ENCODE measurements at regions not wholly inside any gene's neighbourhood (a gene's known extent, or its start where the extent isn't known, plus 50 kb on each side); places are given as distances from the start of the nearest gene placed in this dataset.

DNA sequence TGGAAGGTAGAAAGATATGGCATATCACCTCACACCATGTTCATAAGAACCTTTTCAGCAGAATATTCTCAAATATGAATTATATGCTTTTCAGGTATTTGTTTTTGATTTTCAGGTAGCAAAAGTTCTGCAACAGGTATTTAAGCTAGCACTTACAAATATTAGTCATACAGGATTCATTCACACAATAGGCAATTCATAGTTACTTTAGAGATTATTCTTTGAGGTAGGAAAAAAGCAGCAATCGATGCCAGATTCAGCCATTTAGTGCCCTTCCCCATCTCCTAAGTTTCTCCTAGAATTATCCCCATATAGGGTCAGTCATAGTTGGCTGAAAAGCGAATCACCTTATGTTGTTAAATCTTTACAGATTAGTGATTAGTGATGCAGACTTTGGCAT is 177.4 kb upstream of the MMADHC start:
- no peak for ATAC-seq
- in situ Hi-C loops (cut with MboI): no loop called here
- DNase-seq (ENCODE audit: extremely low read depth in 1 of 4, low spot score in 3 of 4): no peak
- Histone ChIP-seq H3K9me3 (replicated peaks; ENCODE audit: control insufficient read depth, insufficient read depth, low read depth, low read length) (no peaks in the 10 kb centered on the region), H3K9me1 (ENCODE audit: control insufficient read depth, insufficient read depth, low read length) (no peaks in the 10 kb centered on the region), H3K27me3 (ENCODE audit: control insufficient read depth in 2 of 2, insufficient read depth in 2 of 2, low read length in 2 of 2) (no peaks in the 10 kb centered on the region), H4K20me1 (replicated peaks; ENCODE audit: control insufficient read depth, insufficient read depth, low read length) (no peaks in the 10 kb centered on the region), H3K79me2 (ENCODE audit: control insufficient read depth, insufficient read depth, low read length) (no peaks in the 10 kb centered on the region), H3K9ac (ENCODE audit: insufficient read depth in 1 of 2, low read depth in 2 of 2, low read length in 2 of 2) (no peak overlapping the region), H3K36me3 (ENCODE audit: control insufficient read depth, insufficient read depth, low read length) (no peaks in the 10 kb centered on the region), H3K4me2 (ENCODE audit: insufficient read depth, low read length) (no peak overlapping the region), H3K4me1 (replicated peaks in 1 of 2; ENCODE audit: control insufficient read depth in 2 of 2, insufficient read depth in 2 of 2, low read length in 2 of 2) (no peaks in the 10 kb centered on the region), H3K4me3 (no peak overlapping the region), H3K27ac (ENCODE audit: extremely low read depth, low read depth, low read length) (no peak overlapping the region), H2AFZ (ENCODE audit: low read depth, low read length) (no peak overlapping the region)
- no TSS peak for BruUV-seq (replicated peaks)
- CTCF ChIA-PET (ENCODE audit: low intra/inter-chr PET ratio): interaction anchor here (0.5 kb wide), 1 partner anchor 1071 kb away, joined by 3 read pairs; no protein-coding TSS in a partner anchor
- intact Hi-C loops (cut with micrococcal nuclease): no loop called here
- WGBS (ENCODE audit: insufficient coverage, low coverage, missing lambda C conversion rate): 0% methylated on average over 2 of the region's 2 CpGs
- POLR2A ChIA-PET: no interaction called here
- FAIRE-seq: no peak
- TF ChIP-seq SMC3 (conservative IDR thresholded peaks at IDR 0.05; ENCODE audit: insufficient read depth, low read depth, low read length): no peak
- TF ChIP-seq IRF2 (CRISPR knock-in tag; IDR thresholded peaks at IDR 0.05): no peak
- no peak for TF ChIP-seq STAT5A (IDR thresholded peaks at IDR 0.05; ENCODE audit: borderline replicate concordance, low read length)
- no peak for TF ChIP-seq ESRRA (IDR thresholded peaks at IDR 0.05; ENCODE audit: borderline replicate concordance, low read depth)
- TF ChIP-seq BDP1 (IDR thresholded peaks at IDR 0.05; ENCODE audit: insufficient read depth, insufficient read length): no peak
- TF ChIP-seq JUND (IDR thresholded peaks at IDR 0.05; ENCODE audit: borderline replicate concordance, low read depth, low read length): no peak
- no peak for TF ChIP-seq JUND (tag; IDR thresholded peaks at IDR 0.05; ENCODE audit: borderline replicate concordance, low read depth, low read length)
- no peak for TF ChIP-seq NR4A1 (CRISPR knock-in tag; IDR thresholded peaks at IDR 0.05)
- TF ChIP-seq NR4A1 (tag; IDR thresholded peaks at IDR 0.05): no peak
- TF ChIP-seq, protein P1, sequence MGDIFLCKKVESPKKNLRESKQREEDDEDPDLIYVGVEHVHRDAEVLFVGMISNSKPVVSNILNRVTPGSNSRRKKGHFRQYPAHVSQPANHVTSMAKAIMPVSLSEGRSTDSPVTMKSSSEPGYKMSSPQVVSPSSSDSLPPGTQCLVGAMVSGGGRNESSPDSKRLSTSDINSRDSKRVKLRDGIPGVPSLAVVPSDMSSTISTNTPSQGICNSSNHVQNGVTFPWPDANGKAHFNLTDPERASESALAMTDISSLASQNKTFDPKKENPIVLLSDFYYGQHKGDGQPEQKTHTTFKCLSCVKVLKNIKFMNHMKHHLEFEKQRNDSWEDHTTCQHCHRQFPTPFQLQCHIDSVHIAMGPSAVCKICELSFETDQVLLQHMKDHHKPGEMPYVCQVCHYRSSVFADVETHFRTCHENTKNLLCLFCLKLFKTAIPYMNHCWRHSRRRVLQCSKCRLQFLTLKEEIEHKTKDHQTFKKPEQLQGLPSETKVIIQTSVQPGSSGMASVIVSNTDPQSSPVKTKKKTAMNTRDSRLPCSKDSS (IDR thresholded peaks at IDR 0.05; ENCODE audit: low read depth, partially characterized antibody): no peak
- TF ChIP-seq, protein P2, sequence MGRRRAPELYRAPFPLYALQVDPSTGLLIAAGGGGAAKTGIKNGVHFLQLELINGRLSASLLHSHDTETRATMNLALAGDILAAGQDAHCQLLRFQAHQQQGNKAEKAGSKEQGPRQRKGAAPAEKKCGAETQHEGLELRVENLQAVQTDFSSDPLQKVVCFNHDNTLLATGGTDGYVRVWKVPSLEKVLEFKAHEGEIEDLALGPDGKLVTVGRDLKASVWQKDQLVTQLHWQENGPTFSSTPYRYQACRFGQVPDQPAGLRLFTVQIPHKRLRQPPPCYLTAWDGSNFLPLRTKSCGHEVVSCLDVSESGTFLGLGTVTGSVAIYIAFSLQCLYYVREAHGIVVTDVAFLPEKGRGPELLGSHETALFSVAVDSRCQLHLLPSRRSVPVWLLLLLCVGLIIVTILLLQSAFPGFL (CRISPR knock-in tag; IDR thresholded peaks at IDR 0.05): no peak
- TF ChIP-seq ELF1 (tag; IDR thresholded peaks at IDR 0.05): no peak
- TF ChIP-seq SRSF9 (IDR thresholded peaks at IDR 0.05; ENCODE audit: borderline replicate concordance, low read depth, low read length): no peak
- TF ChIP-seq, protein P3, sequence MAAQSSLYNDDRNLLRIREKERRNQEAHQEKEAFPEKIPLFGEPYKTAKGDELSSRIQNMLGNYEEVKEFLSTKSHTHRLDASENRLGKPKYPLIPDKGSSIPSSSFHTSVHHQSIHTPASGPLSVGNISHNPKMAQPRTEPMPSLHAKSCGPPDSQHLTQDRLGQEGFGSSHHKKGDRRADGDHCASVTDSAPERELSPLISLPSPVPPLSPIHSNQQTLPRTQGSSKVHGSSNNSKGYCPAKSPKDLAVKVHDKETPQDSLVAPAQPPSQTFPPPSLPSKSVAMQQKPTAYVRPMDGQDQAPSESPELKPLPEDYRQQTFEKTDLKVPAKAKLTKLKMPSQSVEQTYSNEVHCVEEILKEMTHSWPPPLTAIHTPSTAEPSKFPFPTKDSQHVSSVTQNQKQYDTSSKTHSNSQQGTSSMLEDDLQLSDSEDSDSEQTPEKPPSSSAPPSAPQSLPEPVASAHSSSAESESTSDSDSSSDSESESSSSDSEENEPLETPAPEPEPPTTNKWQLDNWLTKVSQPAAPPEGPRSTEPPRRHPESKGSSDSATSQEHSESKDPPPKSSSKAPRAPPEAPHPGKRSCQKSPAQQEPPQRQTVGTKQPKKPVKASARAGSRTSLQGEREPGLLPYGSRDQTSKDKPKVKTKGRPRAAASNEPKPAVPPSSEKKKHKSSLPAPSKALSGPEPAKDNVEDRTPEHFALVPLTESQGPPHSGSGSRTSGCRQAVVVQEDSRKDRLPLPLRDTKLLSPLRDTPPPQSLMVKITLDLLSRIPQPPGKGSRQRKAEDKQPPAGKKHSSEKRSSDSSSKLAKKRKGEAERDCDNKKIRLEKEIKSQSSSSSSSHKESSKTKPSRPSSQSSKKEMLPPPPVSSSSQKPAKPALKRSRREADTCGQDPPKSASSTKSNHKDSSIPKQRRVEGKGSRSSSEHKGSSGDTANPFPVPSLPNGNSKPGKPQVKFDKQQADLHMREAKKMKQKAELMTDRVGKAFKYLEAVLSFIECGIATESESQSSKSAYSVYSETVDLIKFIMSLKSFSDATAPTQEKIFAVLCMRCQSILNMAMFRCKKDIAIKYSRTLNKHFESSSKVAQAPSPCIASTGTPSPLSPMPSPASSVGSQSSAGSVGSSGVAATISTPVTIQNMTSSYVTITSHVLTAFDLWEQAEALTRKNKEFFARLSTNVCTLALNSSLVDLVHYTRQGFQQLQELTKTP (IDR thresholded peaks at IDR 0.05; ENCODE audit: low read depth in 1 of 2, partially characterized antibody in 2 of 2): no peak
- TF ChIP-seq ZNF77 (CRISPR knock-in tag; IDR thresholded peaks at IDR 0.05): no peak

All from K562 (cell line).